WTC11 (cell line): ENCODE measurements at regions not wholly inside any gene's neighbourhood (a gene's known extent, or its start where the extent isn't known, plus 50 kb on each side); places are given as distances from the start of the nearest gene placed in this dataset.
A peak's percentile ranks its signal among the peaks of the same experiment; 100 is the strongest.

Experiments
- ATAC-seq: fragments of 200-7000 bp; cut with Tn5 transposase; 2 replicates; pipeline ENCODE4 v1.10.0; 2021; ENCODE audit warnings: mild to moderate bottlenecking, moderate library complexity
- CTCF ChIA-PET: fragments of 300-600 bp; sonication (Branson Sonifier 250); formaldehyde crosslinking; loops from one replicate; lab custom pipeline; 2021; ENCODE audit warnings: antibody characterized with exemption; lab: Charles Lee
- POLR2A ChIA-PET: fragments of 350-600 bp; sonication (Branson Sonifier 250); formaldehyde crosslinking; loops from one replicate; lab custom pipeline; 2021; ENCODE audit warnings: antibody characterized with exemption; lab: Charles Lee
- DNase-seq: peaks from one replicate; pipeline ENCODE4 v3.0.0; 2021; ENCODE audit warnings: low spot score
- H3K27ac Mint-ChIP-seq: 2 replicates; pipeline ENCODE4 v1.8.0; 2021; ENCODE audit warnings: mixed read lengths
- H3K27me3 Mint-ChIP-seq: 2 replicates; pipeline ENCODE4 v1.8.0; 2021; ENCODE audit warnings: low read depth, mild to moderate bottlenecking, moderate library complexity, mixed read lengths
- H3K36me3 Mint-ChIP-seq: 2 replicates; pipeline ENCODE4 v1.8.0; 2021; ENCODE audit warnings: mixed read lengths
- H3K4me1 Mint-ChIP-seq: 2 replicates; pipeline ENCODE4 v1.8.0; 2022; ENCODE audit warnings: mixed read lengths
- H3K4me3 Mint-ChIP-seq: 2 replicates; pipeline ENCODE4 v1.8.0; 2021; ENCODE audit warnings: mild to moderate bottlenecking, moderate library complexity, mixed read lengths
- H3K9me3 Mint-ChIP-seq: 2 replicates; pipeline ENCODE4 v1.8.0; 2021; ENCODE audit warnings: mixed read lengths
- ATF1 ChIP-seq: sonication (generic); formaldehyde crosslinking; IDR thresholded peaks from 2 replicates; pipeline ENCODE4 v1.8.1; 2023; ENCODE audit warnings: mild to moderate bottlenecking, moderate library complexity, missing genetic modification reagents
- CREM ChIP-seq: sonication (generic); formaldehyde crosslinking; IDR thresholded peaks from 2 replicates; pipeline ENCODE4 v1.8.1; 2022; ENCODE audit warnings: mild to moderate bottlenecking, missing genetic modification reagents, moderate library complexity
- FOXP1 ChIP-seq: sonication (generic); formaldehyde crosslinking; IDR thresholded peaks from 2 replicates; pipeline ENCODE4 v1.8.0; 2022; ENCODE audit warnings: missing genetic modification reagents, mild to moderate bottlenecking, moderate library complexity, borderline replicate concordance
- GRHL2 ChIP-seq: fragments of 250-450 bp; sonication (Bioruptor Pico); IDR thresholded peaks from 2 replicates; pipeline ENCODE4 v1.8.0; 2022; ENCODE audit warnings: mild to moderate bottlenecking, moderate library complexity; ENCODE audit not compliant: insufficient replicate concordance, severe bottlenecking
- HMGA2 ChIP-seq: fragments of 250-450 bp; sonication (Bioruptor Pico); IDR thresholded peaks from 2 replicates; pipeline ENCODE4 v1.4.0; 2021; ENCODE audit warnings: mild to moderate bottlenecking, moderate library complexity
- IRF2 ChIP-seq: sonication (generic); formaldehyde crosslinking; IDR thresholded peaks from 2 replicates; pipeline ENCODE4 v1.8.0; 2022; ENCODE audit warnings: low read depth, missing genetic modification reagents, borderline replicate concordance
- SMAD3 ChIP-seq: sonication (generic); formaldehyde crosslinking; IDR thresholded peaks from 2 replicates; pipeline ENCODE4 v1.8.0; 2022; ENCODE audit warnings: missing genetic modification reagents, mild to moderate bottlenecking, borderline replicate concordance
- SMAD4 ChIP-seq: sonication (generic); formaldehyde crosslinking; IDR thresholded peaks from 2 replicates; pipeline ENCODE4 v1.8.0; 2022; ENCODE audit warnings: mild to moderate bottlenecking, missing genetic modification reagents
- SOX15 ChIP-seq: fragments of 250-450 bp; sonication (Bioruptor Pico); IDR thresholded peaks from 2 replicates; pipeline ENCODE4 v1.9.0; 2021; ENCODE audit warnings: mild to moderate bottlenecking
- TCF7 ChIP-seq: sonication (generic); formaldehyde crosslinking; IDR thresholded peaks from 2 replicates; pipeline ENCODE4 v1.8.0; 2022; ENCODE audit warnings: mild to moderate bottlenecking, low read depth, missing genetic modification reagents, moderate library complexity
- TEAD1 ChIP-seq: sonication (generic); formaldehyde crosslinking; IDR thresholded peaks from 2 replicates; pipeline ENCODE4 v1.8.0; 2022; ENCODE audit warnings: mild to moderate bottlenecking, missing genetic modification reagents
- ZNF138 ChIP-seq: sonication (generic); formaldehyde crosslinking; conservative IDR thresholded peaks from 2 replicates; pipeline ENCODE4 v1.8.1; 2022; ENCODE audit warnings: mild to moderate bottlenecking, moderate library complexity, missing genetic modification reagents
- ZNF263 ChIP-seq: sonication (generic); formaldehyde crosslinking; IDR thresholded peaks from 2 replicates; pipeline ENCODE4 v1.8.1; 2022; ENCODE audit warnings: low read depth, mild to moderate bottlenecking, moderate library complexity, missing genetic modification reagents
- ZNF416 ChIP-seq: fragments of 250-450 bp; sonication (Bioruptor Pico); IDR thresholded peaks from 2 replicates; pipeline ENCODE4 v1.9.0; 2021; ENCODE audit warnings: mild to moderate bottlenecking, inconsistent platforms
- ZSCAN18 ChIP-seq: fragments of 250-450 bp; sonication (Bioruptor Pico); IDR thresholded peaks from 2 replicates; pipeline ENCODE4 v2.1.2; 2022; ENCODE audit warnings: mild to moderate bottlenecking, moderate library complexity
- TF ChIP-seq, protein P1 (sequence below): sonication (generic); formaldehyde crosslinking; IDR thresholded peaks from 2 replicates; pipeline ENCODE4 v1.8.1; 2022; ENCODE audit warnings: low read depth, mild to moderate bottlenecking, moderate library complexity, missing genetic modification reagents, borderline replicate concordance
- TF ChIP-seq, protein P2 (sequence below): sonication (generic); formaldehyde crosslinking; conservative IDR thresholded peaks from 2 replicates; pipeline ENCODE4 v1.8.1; 2022; ENCODE audit warnings: mild to moderate bottlenecking, missing genetic modification reagents
- TF ChIP-seq, protein P3 (sequence below): sonication (generic); formaldehyde crosslinking; IDR thresholded peaks from 2 replicates; pipeline ENCODE4 v1.8.1; 2023; ENCODE audit warnings: mild to moderate bottlenecking, missing genetic modification reagents, moderate library complexity
- TF ChIP-seq, protein P4 (sequence below): fragments of 250-450 bp; sonication (Bioruptor Pico); IDR thresholded peaks from 2 replicates; pipeline ENCODE4 v1.9.0; 2021; ENCODE audit warnings: moderate library complexity, mild to moderate bottlenecking, inconsistent platforms, borderline replicate concordance

DNA sequence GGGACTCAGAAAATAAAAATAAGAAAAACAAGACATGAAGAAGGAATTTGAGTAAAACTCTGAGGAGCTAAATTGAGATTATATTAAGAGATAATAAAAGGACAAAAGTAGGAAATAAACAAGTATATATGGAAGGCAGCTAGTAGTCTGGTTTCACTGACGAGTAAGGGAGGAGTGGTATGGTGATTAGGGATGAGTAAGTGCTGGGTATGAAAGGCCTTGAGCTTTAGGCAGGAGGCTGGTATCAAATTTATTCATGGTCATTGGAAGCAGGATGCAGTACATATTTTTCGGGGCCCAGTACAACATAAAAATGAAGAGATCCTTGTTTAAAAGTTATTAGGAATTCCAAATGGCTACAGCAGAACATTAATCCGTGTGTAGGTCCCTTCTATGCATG, 789.7 kb upstream of the PRMT6 start:
- DNase-seq (no peak), ATAC-seq (no peak)
- ChIA-PET CTCF (interaction anchor here (0.6 kb wide), 1 partner anchor 643 kb away, joined by 4 read pairs; no protein-coding TSS in a partner anchor), POLR2A (no interaction called here)
- Mint-ChIP-seq H3K36me3 (no peaks in the 10 kb centered on the region), H3K27me3 (no peaks in the 10 kb centered on the region), H3K27ac (no peak overlapping the region), H3K4me1 (no peaks in the 10 kb centered on the region), H3K9me3 (peaks cover 20% of the 10 kb centered on the region), H3K4me3 (no peak overlapping the region)
- TF ChIP-seq HMGA2 (CRISPR knock-in tag) = no peak
- no peak for TF ChIP-seq SMAD3
- TF ChIP-seq SMAD4 (CRISPR knock-in tag) = no peak
- TF ChIP-seq SOX15 (CRISPR knock-in tag) = no peak
- TF ChIP-seq ZNF138 (CRISPR knock-in tag) = no peak
- TF ChIP-seq, protein P1, sequence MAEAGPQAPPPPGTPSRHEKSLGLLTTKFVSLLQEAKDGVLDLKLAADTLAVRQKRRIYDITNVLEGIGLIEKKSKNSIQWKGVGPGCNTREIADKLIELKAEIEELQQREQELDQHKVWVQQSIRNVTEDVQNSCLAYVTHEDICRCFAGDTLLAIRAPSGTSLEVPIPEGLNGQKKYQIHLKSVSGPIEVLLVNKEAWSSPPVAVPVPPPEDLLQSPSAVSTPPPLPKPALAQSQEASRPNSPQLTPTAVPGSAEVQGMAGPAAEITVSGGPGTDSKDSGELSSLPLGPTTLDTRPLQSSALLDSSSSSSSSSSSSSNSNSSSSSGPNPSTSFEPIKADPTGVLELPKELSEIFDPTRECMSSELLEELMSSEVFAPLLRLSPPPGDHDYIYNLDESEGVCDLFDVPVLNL (CRISPR knock-in tag) = no peak
- TF ChIP-seq TCF7 (CRISPR knock-in tag) = no peak
- TF ChIP-seq ZNF416 (CRISPR knock-in tag) = no peak
- no peak for TF ChIP-seq GRHL2
- TF ChIP-seq, protein P2, sequence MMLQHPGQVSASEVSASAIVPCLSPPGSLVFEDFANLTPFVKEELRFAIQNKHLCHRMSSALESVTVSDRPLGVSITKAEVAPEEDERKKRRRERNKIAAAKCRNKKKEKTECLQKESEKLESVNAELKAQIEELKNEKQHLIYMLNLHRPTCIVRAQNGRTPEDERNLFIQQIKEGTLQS (CRISPR knock-in tag) = no peak
- TF ChIP-seq TEAD1 (CRISPR knock-in tag) = no peak
- no peak for TF ChIP-seq ATF1
- no peak for TF ChIP-seq ZSCAN18
- no peak for TF ChIP-seq CREM (CRISPR knock-in tag)
- no peak for TF ChIP-seq ZNF263

DNA sequence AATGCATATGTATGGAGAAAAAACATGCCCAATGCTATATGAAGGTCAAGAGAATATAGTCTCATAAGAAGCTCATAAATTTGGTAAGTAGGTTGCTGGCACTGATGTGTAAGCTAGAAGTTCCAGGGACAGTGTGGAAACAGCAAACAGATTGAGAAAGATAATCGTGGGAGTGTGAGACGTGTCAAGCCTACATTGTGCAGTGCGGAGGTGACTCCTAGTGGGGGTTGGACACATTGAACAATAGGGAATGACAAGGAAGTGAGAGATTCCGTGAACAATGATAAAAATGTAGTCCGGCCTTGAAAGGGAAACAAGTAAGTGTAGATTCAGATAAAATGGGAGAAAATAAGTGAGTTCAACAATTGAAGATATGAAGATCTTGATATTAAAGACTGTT, 788.4 kb upstream of the PRMT6 start:
- DNase-seq = peak; percentile 10

DNA sequence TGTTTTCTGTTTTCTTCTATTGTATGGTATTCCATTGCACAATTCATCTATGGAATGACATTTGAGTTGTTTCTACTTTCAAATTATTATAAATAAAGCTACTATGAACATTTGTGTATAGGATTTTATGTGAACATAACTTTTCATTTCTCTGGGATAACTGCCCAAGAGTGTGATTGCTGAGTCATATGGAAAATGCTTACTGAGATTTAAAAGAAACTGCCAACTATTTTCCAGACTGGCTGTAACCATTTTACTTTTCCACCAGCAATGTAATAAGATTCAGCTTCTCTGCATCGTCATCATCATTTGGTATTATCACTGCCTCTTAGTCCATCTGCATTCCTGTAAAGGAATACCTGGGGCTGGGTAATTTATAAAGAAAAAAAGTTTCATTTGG, 779.6 kb upstream of the PRMT6 start:
- no peak for ATAC-seq
- H3K36me3 Mint-ChIP-seq = no peaks in the 10 kb centered on the region
- TF ChIP-seq FOXP1 (CRISPR knock-in tag) (no peak), IRF2 (CRISPR knock-in tag) (no peak)
- TF ChIP-seq, protein P2 (CRISPR knock-in tag) = no peak
- ChIA-PET POLR2A (no interaction called here), CTCF (no interaction called here)
- H3K27ac Mint-ChIP-seq = no peak overlapping the region
- peaks cover 7% of the 10 kb centered on the region for H3K4me1 Mint-ChIP-seq
- peaks cover 6% of the 10 kb centered on the region; the same call in 1 of the 2 replicates for H3K9me3 Mint-ChIP-seq
- no peaks in the 10 kb centered on the region for H3K27me3 Mint-ChIP-seq
- H3K4me3 Mint-ChIP-seq = no peak overlapping the region
- DNase-seq = no peak

More for the DNA sequence above, 788.4 kb upstream of the PRMT6 start:
- H3K36me3 Mint-ChIP-seq = no peaks in the 10 kb centered on the region
- H3K27ac Mint-ChIP-seq = no peak overlapping the region
- POLR2A ChIA-PET = no interaction called here
- no peak overlapping the region for H3K4me3 Mint-ChIP-seq
- H3K27me3 Mint-ChIP-seq = no peaks in the 10 kb centered on the region
- TF ChIP-seq, protein P3, sequence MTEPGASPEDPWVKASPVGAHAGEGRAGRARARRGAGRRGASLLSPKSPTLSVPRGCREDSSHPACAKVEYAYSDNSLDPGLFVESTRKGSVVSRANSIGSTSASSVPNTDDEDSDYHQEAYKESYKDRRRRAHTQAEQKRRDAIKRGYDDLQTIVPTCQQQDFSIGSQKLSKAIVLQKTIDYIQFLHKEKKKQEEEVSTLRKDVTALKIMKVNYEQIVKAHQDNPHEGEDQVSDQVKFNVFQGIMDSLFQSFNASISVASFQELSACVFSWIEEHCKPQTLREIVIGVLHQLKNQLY = no peak
- TF ChIP-seq, protein P4, sequence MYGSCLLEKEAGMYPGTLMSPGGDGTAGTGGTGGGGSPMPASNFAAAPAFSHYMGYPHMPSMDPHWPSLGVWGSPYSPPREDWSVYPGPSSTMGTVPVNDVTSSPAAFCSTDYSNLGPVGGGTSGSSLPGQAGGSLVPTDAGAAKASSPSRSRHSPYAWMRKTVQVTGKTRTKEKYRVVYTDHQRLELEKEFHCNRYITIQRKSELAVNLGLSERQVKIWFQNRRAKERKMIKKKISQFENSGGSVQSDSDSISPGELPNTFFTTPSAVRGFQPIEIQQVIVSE = no peak
- H3K9me3 Mint-ChIP-seq = peaks cover 20% of the 10 kb centered on the region
- H3K4me1 Mint-ChIP-seq = peaks cover 7% of the 10 kb centered on the region
- CTCF ChIA-PET = interaction anchor here (0.6 kb wide), 1 partner anchor 1620 kb away, joined by 4 read pairs; no protein-coding TSS in a partner anchor
- no peak for ATAC-seq
